GM21723 (cell line): ENCODE measurements at regions not wholly inside any gene's neighbourhood (a gene's known extent, or its start where the extent isn't known, plus 50 kb on each side); places are given as distances from the start of the nearest gene placed in this dataset.
"Not testable (repeated sequence)": the region's sequence is repeated elsewhere in the genome, so short reads cannot be mapped to it uniquely, and the experiment has no call there.

Experiments
- ATAC-seq: cut with Tn5 transposase; IDR thresholded peaks from one replicate; pipeline ENCODE4 v1.9.1; 2021; ENCODE audit warnings: mild to moderate bottlenecking, moderate library complexity; ENCODE audit not compliant: unreplicated experiment

DNA sequence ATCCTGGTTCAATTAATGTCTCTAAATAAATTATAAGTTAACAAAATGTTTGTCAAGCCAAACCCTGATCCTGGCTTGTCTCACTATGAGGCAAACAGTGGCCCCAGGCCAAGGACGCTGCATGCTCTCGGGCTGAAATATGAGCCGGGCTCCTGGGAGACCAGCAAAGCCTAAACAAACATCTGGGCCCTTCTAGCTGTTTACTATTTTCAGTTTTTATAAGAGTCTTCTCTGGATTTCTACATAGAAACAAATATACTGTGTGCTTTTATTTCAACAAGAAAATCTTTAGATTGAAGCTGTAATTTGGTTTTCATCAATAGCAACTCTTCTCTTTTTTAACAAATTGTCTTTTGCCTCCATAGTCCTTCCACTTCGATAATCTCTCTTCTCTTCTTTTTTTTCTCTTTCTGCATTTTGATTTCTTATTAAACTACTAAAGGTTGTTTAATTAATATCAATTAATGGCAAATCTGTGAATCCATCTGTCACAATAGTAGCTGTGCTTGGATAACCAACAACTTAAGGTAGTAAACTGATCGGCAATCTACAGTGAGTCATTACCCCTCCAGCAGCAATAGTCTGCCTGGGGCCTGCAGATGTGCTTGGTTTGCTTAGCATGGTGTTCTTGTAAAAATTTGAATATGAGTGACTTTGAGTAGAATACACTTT is 83.3 kb upstream of the DNAJC1 start:
- no peak for ATAC-seq

DNA sequence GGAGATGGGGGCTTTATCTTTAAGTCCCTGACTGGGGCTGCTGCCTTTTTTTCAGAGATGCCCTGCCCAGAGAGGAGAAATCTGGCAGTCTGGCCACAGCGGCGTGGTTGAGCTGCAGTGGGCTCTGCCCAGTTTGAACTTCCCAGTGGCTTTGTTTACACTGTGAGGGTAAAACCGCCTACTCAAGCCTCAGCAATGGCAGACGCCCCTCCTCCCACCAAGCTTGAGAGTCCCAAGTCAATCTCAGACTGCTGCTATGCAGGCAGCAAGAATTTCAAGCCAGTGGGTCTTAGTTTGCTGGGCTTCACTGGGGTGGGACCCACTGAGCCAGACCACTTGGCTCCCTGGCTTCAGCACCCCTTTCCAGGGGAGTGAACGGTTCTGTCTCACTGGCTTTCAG is 76.4 kb upstream of the DNAJC1 start:
- ATAC-seq = not testable (repeated sequence)

DNA sequence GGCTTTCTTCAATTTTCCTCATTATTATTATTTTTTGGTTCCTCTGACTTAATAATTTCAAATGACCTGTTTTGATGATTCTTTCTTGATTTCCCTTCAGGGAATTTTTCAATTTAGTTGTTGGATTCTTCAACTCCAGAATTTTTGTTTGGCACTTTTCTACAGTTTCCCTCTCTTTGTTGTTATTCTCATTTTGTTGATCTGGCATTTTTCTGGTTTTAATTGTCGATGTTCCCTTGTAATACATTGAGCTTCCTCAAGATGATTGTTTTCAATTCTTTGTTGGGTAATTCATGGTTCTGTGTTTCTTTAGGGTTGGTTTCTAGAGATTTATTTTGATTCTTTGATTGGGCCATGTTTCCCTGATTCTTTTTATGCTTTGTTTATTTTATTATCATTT is 67.8 kb upstream of the DNAJC1 start:
- ATAC-seq = no peak

DNA sequence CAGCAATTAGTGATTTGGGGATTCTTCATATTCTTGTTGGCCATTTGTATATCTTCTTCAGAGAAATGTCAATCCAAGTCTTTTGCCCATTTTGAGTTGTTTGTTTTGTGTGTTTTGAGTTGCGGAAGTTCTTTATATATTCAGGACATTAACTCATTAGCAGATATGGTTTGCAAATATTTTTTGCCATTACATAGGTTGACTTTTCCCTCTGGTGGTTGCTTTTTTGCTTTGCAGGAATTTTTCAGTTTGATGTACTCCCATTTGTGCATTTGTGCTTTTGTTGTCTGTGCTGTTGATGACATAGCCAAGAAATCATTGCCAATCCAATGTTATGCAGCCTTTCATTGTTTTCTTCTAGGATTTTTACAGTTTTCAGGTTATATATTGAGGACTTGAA is 63.6 kb upstream of the DNAJC1 start:
- no peak for ATAC-seq

DNA sequence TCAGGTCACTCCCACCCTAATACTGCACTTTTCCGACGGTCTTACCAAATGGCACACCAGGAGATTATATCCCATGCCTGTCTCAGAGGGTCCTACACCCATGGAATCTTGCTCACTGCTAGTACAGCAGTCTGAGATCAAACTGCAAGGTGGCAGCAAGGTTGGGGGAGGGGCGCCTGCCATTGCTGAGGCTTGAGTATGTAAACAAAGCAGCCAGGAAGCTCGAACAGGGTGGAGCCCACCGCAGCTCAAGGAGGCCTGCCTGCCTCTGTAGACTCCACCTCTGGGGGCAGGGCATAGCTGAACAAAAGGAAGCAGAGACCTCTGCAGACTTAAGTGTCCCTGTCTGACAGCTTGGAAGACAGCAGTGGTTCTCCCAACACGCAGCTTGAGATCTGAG is 57.5 kb upstream of the DNAJC1 start:
- ATAC-seq = not testable (repeated sequence)

DNA sequence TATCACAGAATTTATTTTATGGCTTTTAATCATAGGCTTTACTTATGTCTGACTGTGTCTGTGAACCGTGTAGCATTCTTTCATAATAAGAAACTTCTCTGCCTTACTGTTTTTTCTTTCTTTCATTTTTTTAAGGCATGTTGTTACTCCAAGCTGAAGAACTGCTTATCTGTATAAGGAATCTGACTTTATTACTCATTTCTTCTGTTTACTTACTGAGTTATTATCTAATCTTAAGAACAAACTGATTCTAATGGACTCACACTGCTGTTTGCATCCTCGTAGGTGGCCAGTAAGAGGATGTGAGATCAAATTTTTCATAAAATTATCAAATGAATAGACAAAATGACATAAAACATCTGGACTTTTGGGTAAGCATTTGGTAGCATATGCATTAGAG is 54.7 kb upstream of the DNAJC1 start:
- ATAC-seq = no peak

DNA sequence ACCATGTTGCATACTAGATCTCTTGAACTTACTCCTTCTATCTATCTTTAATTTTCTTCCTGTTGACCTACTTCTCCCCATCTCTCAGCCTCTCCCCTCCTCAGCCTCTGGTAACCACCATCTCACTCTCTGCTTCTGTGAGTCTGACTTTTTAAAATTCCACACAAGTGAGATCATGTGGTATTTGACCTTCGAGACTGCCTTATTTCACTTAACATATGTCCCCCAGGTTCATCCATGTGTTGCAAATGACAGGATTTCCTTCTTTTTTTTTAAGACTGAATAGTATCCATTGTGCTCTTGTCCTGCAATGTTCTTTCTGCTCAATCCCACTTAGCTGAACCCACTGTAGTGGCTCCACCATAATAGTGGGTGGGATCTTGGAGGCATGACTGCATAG is 51.4 kb upstream of the DNAJC1 start:
- no peak for ATAC-seq
